ENCODE measurements at regions not wholly inside any gene's neighbourhood (a gene's known extent, or its start where the extent isn't known, plus 50 kb on each side); places are given as distances from the start of the nearest gene placed in this dataset.
A peak's percentile ranks its signal among the peaks of the same experiment; 100 is the strongest.

DNA sequence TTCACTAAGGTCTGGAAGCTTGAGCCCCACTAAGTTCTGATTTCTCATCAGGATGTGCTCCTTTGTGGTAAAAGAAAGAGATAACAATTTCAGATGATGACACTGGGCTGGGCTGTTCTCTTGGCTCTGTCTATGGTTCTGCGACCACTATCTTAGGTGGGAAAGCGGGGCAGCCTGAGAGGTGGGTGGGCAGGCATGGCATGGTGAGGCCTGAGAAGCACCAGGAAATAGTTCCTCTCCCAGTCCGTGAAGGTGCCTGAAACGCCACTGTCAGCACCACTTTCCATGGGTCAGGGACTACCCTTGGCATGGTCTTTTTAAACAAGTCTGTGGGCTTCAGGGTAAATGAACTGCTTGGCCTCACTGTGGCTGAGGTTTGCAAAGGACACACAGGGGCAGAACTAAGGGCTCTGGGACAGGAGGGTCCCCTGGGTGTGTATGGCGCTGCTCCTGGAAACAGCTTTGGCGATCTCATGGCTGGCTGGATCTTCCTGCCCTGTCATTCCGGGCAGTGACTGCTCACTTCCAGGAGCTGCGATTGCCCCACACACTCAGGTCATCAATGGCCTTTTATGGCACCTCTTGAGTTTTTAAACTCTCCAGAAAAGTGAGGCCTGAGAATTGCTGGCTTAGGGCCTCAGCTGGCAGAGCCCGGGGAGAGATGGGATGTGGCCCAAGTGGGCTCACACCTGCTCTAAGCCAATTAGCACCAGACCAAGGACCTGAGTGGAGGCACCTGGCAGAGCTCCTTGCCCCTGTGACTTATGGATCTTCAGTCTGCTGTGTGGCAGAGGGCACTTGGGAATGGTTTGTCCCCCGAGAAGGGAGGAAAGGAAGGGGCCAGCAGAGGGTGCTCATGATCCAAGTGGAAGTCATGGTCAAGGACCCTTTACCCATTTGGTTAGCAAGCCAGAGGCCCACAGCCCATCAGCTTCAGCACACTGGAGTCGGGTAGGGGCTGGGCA is 55.6 kb upstream of the LYVE1 start:
- Histone ChIP-seq H3K27me3 (ENCODE audit: insufficient read depth, poor library complexity, severe bottlenecking) (no peaks in the 10 kb centered on the region), H3K27ac (replicated peaks) (peak overlapping the region; percentile 82), H3K4me3 (replicated peaks; ENCODE audit: insufficient read depth, low read length) (no peak overlapping the region)
- TF ChIP-seq SPI1 (IDR thresholded peaks at IDR 0.05; ENCODE audit: borderline replicate concordance, low read depth), result no peak
- no peak for TF ChIP-seq GABPA (IDR thresholded peaks at IDR 0.05; ENCODE audit: low read depth)
- TF ChIP-seq, protein P1, sequence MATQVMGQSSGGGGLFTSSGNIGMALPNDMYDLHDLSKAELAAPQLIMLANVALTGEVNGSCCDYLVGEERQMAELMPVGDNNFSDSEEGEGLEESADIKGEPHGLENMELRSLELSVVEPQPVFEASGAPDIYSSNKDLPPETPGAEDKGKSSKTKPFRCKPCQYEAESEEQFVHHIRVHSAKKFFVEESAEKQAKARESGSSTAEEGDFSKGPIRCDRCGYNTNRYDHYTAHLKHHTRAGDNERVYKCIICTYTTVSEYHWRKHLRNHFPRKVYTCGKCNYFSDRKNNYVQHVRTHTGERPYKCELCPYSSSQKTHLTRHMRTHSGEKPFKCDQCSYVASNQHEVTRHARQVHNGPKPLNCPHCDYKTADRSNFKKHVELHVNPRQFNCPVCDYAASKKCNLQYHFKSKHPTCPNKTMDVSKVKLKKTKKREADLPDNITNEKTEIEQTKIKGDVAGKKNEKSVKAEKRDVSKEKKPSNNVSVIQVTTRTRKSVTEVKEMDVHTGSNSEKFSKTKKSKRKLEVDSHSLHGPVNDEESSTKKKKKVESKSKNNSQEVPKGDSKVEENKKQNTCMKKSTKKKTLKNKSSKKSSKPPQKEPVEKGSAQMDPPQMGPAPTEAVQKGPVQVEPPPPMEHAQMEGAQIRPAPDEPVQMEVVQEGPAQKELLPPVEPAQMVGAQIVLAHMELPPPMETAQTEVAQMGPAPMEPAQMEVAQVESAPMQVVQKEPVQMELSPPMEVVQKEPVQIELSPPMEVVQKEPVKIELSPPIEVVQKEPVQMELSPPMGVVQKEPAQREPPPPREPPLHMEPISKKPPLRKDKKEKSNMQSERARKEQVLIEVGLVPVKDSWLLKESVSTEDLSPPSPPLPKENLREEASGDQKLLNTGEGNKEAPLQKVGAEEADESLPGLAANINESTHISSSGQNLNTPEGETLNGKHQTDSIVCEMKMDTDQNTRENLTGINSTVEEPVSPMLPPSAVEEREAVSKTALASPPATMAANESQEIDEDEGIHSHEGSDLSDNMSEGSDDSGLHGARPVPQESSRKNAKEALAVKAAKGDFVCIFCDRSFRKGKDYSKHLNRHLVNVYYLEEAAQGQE (IDR thresholded peaks at IDR 0.05; ENCODE audit: insufficient replicate concordance, low read depth), result no peak
- TF ChIP-seq, protein P2, sequence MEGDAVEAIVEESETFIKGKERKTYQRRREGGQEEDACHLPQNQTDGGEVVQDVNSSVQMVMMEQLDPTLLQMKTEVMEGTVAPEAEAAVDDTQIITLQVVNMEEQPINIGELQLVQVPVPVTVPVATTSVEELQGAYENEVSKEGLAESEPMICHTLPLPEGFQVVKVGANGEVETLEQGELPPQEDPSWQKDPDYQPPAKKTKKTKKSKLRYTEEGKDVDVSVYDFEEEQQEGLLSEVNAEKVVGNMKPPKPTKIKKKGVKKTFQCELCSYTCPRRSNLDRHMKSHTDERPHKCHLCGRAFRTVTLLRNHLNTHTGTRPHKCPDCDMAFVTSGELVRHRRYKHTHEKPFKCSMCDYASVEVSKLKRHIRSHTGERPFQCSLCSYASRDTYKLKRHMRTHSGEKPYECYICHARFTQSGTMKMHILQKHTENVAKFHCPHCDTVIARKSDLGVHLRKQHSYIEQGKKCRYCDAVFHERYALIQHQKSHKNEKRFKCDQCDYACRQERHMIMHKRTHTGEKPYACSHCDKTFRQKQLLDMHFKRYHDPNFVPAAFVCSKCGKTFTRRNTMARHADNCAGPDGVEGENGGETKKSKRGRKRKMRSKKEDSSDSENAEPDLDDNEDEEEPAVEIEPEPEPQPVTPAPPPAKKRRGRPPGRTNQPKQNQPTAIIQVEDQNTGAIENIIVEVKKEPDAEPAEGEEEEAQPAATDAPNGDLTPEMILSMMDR (IDR thresholded peaks at IDR 0.05; ENCODE audit: insufficient read depth, low read length), result no peak
- no peak for TF ChIP-seq POLR2AphosphoS5 (IDR thresholded peaks at IDR 0.05; ENCODE audit: low read depth)
- peak in 1 of 2 experiments; percentile 36 for DNase-seq (ENCODE audit: low read depth in 1 of 2, low spot score in 1 of 2)

DNA sequence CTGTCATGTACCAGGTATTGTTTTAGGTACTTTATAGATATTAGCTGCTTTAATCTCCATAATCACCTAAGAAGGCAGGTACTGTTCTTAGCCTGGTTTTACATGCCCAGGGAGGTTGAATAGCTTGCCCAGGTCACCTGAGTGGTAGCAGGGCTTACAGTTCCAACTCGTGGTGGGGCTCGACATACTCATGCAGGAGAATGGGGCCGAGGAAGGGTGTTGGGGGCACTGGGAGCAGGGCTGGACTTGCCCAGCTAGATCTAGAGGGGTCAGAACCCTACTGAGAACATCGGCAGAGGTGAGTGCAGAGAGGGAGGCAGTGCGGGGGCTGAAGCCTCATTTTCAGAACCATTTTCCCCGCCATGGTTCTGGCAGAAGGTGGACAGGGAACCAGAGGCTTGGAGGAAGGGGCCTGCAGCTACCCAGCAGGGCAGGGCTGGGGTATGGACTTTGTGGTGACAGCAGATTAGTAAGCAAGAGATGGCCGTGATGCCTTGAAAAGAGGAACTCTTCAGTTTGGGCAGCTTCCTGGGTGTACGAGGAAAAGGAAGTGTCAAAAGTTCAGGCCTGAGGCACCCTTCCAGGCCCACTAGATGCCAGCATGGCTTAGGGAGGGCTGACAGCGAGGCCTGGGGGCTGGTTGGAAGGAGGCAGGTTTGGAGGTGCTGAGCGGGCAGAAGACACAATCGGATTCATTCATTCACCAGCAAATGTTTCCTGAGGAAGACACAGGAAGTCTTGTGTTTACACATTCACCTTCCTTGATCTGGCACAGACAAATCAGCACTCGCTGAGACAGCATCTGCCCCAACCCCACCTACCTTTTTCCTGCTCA is 54.7 kb upstream of the LYVE1 start:
- peak; percentile 27; the same call in 1 of the 2 replicates for TF ChIP-seq POLR2AphosphoS5 (IDR thresholded peaks at IDR 0.05; ENCODE audit: low read depth)
- TF ChIP-seq, protein P1 (IDR thresholded peaks at IDR 0.05; ENCODE audit: insufficient replicate concordance, low read depth), result no peak
- no peak for TF ChIP-seq GABPA (IDR thresholded peaks at IDR 0.05; ENCODE audit: low read depth)
- TF ChIP-seq, protein P2 (IDR thresholded peaks at IDR 0.05; ENCODE audit: insufficient read depth, low read length), result no peak
- TF ChIP-seq SPI1 (IDR thresholded peaks at IDR 0.05; ENCODE audit: borderline replicate concordance, low read depth), result peak; percentile 100
- no peaks in the 10 kb centered on the region for H3K27me3 ChIP-seq (ENCODE audit: insufficient read depth, poor library complexity, severe bottlenecking)
- H3K27ac ChIP-seq (replicated peaks), result peak overlapping the region; percentile 82
- peak; percentile 90 to 93 for DNase-seq (ENCODE audit: low read depth in 1 of 2, low spot score in 1 of 2)
- no peak overlapping the region for H3K4me3 ChIP-seq (replicated peaks; ENCODE audit: insufficient read depth, low read length)

DNA sequence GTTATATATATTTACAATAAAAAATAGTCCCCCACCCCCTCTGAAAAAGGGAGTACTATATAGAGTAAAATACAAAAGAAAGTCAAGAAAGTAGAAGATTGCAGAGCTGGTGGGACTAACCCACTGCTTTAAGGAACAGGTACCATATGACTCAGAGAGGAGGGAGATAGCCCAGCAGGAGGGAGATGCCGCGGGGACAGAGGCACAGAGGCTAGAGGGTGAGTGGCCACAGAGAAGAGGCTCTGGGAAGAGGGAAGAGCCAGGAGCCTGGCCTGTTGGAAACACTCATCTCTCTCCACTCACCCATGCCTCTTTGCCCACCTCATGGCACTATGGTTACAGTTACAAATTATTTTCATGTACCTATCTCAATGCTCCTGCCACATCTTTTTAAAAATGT is 53.6 kb upstream of the LYVE1 start:
- no peak overlapping the region for H3K4me3 ChIP-seq (replicated peaks; ENCODE audit: insufficient read depth, low read length)
- H3K27me3 ChIP-seq (ENCODE audit: insufficient read depth, poor library complexity, severe bottlenecking), result no peaks in the 10 kb centered on the region
- DNase-seq (ENCODE audit: low read depth in 1 of 2, low spot score in 1 of 2), result no peak
- TF ChIP-seq GABPA (IDR thresholded peaks at IDR 0.05; ENCODE audit: low read depth), result no peak
- TF ChIP-seq POLR2AphosphoS5 (IDR thresholded peaks at IDR 0.05; ENCODE audit: low read depth), result no peak
- TF ChIP-seq, protein P1 (IDR thresholded peaks at IDR 0.05; ENCODE audit: insufficient replicate concordance, low read depth), result no peak
- TF ChIP-seq SPI1 (IDR thresholded peaks at IDR 0.05; ENCODE audit: borderline replicate concordance, low read depth), result no peak
- TF ChIP-seq, protein P2 (IDR thresholded peaks at IDR 0.05; ENCODE audit: insufficient read depth, low read length), result no peak
- H3K27ac ChIP-seq (replicated peaks), result no peak overlapping the region

Measured in HL-60 (cell line).